A204.1 (cell line): ENCODE measurements at regions not wholly inside any gene's neighbourhood (a gene's known extent, or its start where the extent isn't known, plus 50 kb on each side); places are given as distances from the start of the nearest gene placed in this dataset.

Experiments used
- FAIRE-seq: peaks from 2 replicates; lab custom pipeline; 2012; peaks lifted over from hg19 to GRCh38; lab: Jason Lieb, UNC

DNA sequence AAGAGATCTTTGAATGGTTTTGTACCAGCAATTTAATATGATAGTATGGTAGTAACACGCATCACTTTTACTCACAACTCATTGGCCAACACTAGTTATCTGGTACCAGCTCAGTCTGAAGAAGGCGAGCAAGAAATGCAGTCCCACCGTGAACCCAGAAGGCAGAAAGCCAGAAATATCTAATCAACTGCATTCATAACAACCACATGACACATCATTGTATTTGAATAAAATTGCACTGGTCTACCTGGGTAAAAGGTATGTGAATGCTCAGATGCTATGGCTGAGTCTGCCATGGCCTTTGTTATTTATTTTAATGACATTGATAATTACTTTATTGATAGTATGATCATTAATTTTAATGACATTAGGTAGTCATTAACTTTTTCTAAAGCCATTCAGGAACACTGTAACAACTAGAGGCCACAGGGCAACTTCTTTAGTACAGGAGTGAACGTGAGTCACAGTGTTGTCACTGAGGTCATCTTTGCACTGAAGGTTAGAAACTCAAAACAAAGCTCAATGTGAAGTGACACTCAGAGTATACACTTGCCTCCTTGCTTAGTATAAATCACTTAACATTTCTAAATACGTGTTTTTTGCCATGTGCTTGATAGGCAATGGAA is 475.6 kb upstream of the TNP1 start:
- FAIRE-seq: no peak

DNA sequence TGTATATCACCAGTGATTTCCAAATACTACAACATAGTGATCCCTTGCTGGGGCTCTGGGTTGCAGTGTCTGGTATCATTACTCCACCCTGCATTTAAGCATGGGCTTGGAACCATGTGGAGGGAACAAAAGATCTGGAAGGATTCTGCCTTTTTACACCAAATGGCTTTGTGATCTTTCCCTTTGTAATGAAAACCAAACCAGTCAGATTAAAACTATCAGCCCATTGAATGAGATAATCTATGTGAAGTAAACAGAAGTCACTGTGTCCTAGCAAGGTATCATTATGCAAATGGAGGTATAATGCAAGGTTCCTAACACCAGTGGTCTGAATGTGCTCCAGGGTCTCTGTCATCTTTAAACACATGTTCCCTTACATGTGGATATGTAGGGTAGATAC is 474.7 kb upstream of the TNP1 start:
- FAIRE-seq: no peak

- FAIRE-seq: no peak
These were observed 473.0 kb upstream of the TNP1 start for GRCh38 chr2:217332866-217333265.

DNA sequence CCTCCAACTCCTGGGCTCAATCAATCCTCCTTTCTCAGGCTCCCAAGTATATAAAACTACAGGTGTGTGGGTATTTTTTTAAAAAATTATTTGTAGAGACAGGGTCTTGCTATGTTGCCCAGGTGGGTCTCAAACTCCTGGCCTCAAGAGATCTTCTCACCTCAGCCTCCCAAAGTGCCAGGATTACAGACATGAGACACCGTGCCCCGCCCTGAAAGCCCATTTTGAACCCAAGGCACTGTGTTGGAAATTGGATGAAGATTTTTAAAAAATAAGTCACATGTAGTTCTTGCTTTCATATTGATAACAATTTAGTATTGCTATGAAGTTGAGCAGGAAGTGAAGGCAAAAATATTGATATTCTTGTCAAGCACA is 472.5 kb upstream of the TNP1 start:
- FAIRE-seq: no peak

- FAIRE-seq: no peak
These were observed 471.9 kb upstream of the TNP1 start for GRCh38 chr2:217331523-217332416.

DNA sequence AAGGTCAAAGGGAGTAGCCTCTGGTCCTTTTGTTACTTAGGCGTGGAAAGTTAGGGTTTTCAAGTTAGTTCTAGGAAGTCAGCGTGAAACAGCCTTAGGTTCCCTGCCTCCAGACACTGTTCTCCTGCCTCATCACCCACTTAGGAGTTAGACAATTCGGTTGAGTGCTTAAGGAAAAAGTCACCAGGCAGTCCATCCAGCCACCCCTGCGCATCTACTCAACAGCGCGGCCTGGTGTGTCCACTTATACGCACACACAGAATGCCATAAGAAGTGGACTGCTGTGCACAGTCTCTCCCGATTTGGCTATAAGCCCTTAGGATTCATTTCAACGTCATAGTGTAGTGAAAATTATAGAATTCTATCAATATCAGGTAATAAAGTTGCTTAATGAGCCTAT is 470.8 kb upstream of the TNP1 start:
- no peak for FAIRE-seq

DNA sequence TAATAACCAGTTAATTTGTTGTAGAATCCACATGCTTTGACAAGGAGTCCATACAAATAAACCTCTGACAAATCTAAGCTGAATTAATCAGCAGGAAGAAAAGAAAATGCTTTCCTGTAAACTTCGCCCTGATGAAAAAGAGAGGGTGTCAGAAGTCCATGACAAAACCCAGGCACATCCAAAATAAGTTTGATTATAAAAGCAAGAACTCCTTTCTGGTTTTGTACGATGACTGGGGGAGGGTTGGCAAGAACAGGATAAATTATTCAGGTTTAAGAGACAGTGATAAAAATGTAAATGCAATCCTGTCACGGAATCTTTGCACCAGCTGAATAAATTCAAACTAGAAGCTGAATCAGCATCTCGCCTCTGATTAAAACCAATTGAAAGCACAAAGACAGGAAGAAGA is 469.2 kb upstream of the TNP1 start:
- FAIRE-seq: no peak

- FAIRE-seq: no peak
These were observed 468.7 kb upstream of the TNP1 start for GRCh38 chr2:217328622-217328978.

- FAIRE-seq: no peak
These were observed 468.2 kb upstream of the TNP1 start for GRCh38 chr2:217327953-217328621.

GRCh38 chr2:217326238-217327022 is 466.6 kb upstream of the TNP1 start:
- FAIRE-seq: no peak

DNA sequence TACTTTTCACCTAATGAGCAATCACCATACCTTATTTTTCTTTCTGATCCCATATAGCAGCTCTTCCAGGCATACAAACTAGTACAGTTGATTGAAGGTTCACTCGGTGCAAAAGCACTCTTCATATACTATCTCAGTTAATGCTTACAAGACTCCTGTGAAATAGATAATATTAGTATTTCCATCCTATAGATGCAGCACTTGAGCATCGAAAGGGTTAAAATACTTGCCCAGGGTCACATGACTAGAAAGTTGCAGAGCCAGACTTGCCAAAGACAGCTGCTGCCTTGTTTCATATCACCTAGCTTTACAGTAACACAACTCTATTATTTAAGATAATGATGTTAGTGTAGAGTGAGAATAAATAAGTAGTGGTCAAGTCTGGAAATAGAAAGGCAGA is 466.0 kb upstream of the TNP1 start:
- no peak for FAIRE-seq

- no peak for FAIRE-seq
These were observed 465.4 kb upstream of the TNP1 start for GRCh38 chr2:217325251-217325650.

DNA sequence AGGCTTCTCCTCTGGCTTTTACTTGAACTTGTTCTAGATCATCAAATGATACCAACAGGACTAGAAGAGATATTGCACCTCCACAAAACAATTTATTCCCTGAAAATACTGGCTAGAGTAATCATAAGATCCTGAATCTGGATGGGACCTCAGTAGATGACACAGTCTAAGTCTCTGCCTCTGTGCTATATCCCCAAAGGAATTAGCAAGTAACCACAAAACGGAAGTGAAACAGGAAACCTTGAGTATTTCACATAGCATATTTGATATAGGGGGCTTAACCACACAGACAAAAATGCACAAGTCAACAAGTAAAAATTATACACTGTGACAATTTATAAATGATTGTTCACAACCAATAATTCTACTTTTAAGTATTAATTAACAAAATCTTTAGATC is 456.9 kb upstream of the TNP1 start:
- no peak for FAIRE-seq

- no peak for FAIRE-seq
These were observed 454.2 kb upstream of the TNP1 start for GRCh38 chr2:217314021-217314460.

DNA sequence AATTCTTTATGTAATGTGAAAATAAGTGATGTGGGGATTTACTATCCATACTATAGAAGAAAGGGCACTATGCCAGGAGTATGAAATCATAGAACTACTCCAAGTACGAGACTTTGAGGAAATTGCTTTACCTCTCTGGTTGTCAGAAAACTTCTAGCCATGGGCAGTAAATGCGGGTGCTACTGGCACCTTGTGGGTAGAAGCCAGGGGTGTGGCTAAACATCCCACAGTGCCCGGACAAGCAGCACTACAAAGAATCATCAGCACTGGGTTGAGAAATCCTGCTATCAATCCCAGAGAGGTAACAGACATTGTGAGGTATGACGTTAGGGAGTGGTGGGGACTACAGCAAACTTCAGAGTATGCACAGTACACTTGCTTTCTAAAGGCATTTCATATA is 453.5 kb upstream of the TNP1 start:
- FAIRE-seq: no peak

GRCh38 chr2:217309056-217309455 is 449.2 kb upstream of the TNP1 start:
- FAIRE-seq: no peak

DNA sequence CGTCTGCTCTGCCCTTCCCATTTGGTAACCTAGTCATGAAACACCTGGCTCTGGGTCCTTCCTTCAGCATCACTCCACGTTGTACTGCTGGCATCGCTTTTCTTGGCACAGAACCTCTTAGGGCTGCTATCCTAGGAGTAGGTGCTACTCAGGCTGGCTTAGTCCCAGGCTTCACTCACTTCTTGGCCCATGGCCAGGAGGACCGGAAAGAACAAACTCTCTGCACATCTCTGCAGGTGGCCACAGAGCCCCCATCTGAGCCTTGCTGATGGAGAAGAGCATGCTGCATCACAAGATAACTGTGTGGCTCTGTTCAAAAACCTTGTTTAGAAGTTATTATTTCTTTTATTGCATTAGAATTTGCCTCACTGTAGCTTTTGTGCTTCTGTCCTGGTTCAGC is 447.2 kb upstream of the TNP1 start:
- no peak for FAIRE-seq

GRCh38 chr2:217305882-217306281 is 446.0 kb upstream of the TNP1 start:
- FAIRE-seq: no peak

- FAIRE-seq: no peak
These were observed 444.7 kb upstream of the TNP1 start for GRCh38 chr2:217304582-217304981.

- no peak for FAIRE-seq
These were observed 443.0 kb upstream of the TNP1 start for GRCh38 chr2:217302856-217303255.

GRCh38 chr2:217301142-217301925 is 441.5 kb upstream of the TNP1 start:
- FAIRE-seq: no peak

DNA sequence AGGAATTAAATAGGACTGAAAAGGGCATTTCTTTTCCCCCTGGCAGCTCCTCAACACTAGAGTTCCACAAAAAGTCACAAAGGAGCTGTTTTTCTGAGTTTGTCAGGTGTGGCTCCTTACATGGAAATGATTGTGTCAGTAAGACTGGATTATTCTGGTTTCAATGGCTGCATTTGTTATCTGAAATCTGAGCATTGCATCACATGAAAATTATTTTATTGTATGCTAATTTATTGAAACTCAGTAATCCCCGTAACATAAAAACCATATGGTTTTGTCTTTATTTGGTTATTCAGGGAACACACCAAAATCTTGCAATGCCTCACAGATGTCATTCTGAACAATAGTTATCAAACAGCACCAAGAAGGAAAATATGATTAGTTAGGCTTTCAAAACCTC is 439.7 kb upstream of the TNP1 start:
- no peak for FAIRE-seq
